ENCODE measurements at regions not wholly inside any gene's neighbourhood (a gene's known extent, or its start where the extent isn't known, plus 50 kb on each side); places are given as distances from the start of the nearest gene placed in this dataset.

GRCh38 chr6:97658090-97658489 is 375.1 kb upstream of the MMS22L start:
- no peak overlapping the region for H3K4me3 Mint-ChIP-seq
- H3K27ac Mint-ChIP-seq = no peak overlapping the region
- no peaks in the 10 kb centered on the region for H3K9me3 Mint-ChIP-seq
- H3K27me3 Mint-ChIP-seq (ENCODE audit: low read depth) = no peaks in the 10 kb centered on the region
- no peaks in the 10 kb centered on the region for H3K36me3 Mint-ChIP-seq (ENCODE audit: low read depth)
- H3K4me1 Mint-ChIP-seq (ENCODE audit: low read depth) = no peaks in the 10 kb centered on the region

GRCh38 chr6:97663252-97663651 is 380.2 kb upstream of the MMS22L start:
- Mint-ChIP-seq H3K9me3 (no peaks in the 10 kb centered on the region), H3K4me3 (no peak overlapping the region), H3K27ac (no peak overlapping the region), H3K27me3 (ENCODE audit: low read depth) (no peaks in the 10 kb centered on the region), H3K4me1 (ENCODE audit: low read depth) (no peaks in the 10 kb centered on the region), H3K36me3 (ENCODE audit: low read depth) (no peaks in the 10 kb centered on the region)

GRCh38 chr6:97665446-97665845 is 382.4 kb upstream of the MMS22L start:
- Mint-ChIP-seq H3K4me3 (no peak overlapping the region), H3K36me3 (ENCODE audit: low read depth) (no peaks in the 10 kb centered on the region), H3K9me3 (no peaks in the 10 kb centered on the region), H3K27ac (no peak overlapping the region), H3K27me3 (ENCODE audit: low read depth) (no peaks in the 10 kb centered on the region), H3K4me1 (ENCODE audit: low read depth) (no peaks in the 10 kb centered on the region)

- no peaks in the 10 kb centered on the region for H3K9me3 Mint-ChIP-seq
- no peaks in the 10 kb centered on the region for H3K36me3 Mint-ChIP-seq (ENCODE audit: low read depth)
- no peak overlapping the region for H3K4me3 Mint-ChIP-seq
- H3K27me3 Mint-ChIP-seq (ENCODE audit: low read depth) = peaks cover 4% of the 10 kb centered on the region
- H3K27ac Mint-ChIP-seq = no peak overlapping the region
- no peaks in the 10 kb centered on the region for H3K4me1 Mint-ChIP-seq (ENCODE audit: low read depth)
Measured at GRCh38 chr6:97666889-97667288, 383.9 kb upstream of the MMS22L start.

- Mint-ChIP-seq H3K9me3 (no peaks in the 10 kb centered on the region), H3K36me3 (ENCODE audit: low read depth) (no peaks in the 10 kb centered on the region), H3K4me1 (ENCODE audit: low read depth) (no peaks in the 10 kb centered on the region), H3K27me3 (ENCODE audit: low read depth) (peaks cover 4% of the 10 kb centered on the region), H3K27ac (no peak overlapping the region), H3K4me3 (no peak overlapping the region)
Measured at GRCh38 chr6:97668716-97669115, 385.7 kb upstream of the MMS22L start.

- Mint-ChIP-seq H3K4me3 (no peak overlapping the region), H3K36me3 (ENCODE audit: low read depth) (no peaks in the 10 kb centered on the region), H3K27ac (no peak overlapping the region), H3K9me3 (no peaks in the 10 kb centered on the region), H3K4me1 (ENCODE audit: low read depth) (no peaks in the 10 kb centered on the region), H3K27me3 (ENCODE audit: low read depth) (peaks cover 4% of the 10 kb centered on the region)
Measured at GRCh38 chr6:97669191-97670031, 386.4 kb upstream of the MMS22L start.

GRCh38 chr6:97674802-97675201 is 391.8 kb upstream of the MMS22L start:
- no peaks in the 10 kb centered on the region for H3K4me1 Mint-ChIP-seq (ENCODE audit: low read depth)
- H3K4me3 Mint-ChIP-seq = no peak overlapping the region
- H3K9me3 Mint-ChIP-seq = no peaks in the 10 kb centered on the region
- peaks cover 4% of the 10 kb centered on the region for H3K27me3 Mint-ChIP-seq (ENCODE audit: low read depth)
- H3K36me3 Mint-ChIP-seq (ENCODE audit: low read depth) = no peaks in the 10 kb centered on the region
- H3K27ac Mint-ChIP-seq = no peak overlapping the region

GRCh38 chr6:97677626-97678025 is 394.6 kb upstream of the MMS22L start:
- Mint-ChIP-seq H3K9me3 (no peaks in the 10 kb centered on the region), H3K4me1 (ENCODE audit: low read depth) (no peaks in the 10 kb centered on the region), H3K27me3 (ENCODE audit: low read depth) (no peaks in the 10 kb centered on the region), H3K27ac (no peak overlapping the region), H3K36me3 (ENCODE audit: low read depth) (no peaks in the 10 kb centered on the region), H3K4me3 (no peak overlapping the region)

- no peaks in the 10 kb centered on the region for H3K27me3 Mint-ChIP-seq (ENCODE audit: low read depth)
- no peaks in the 10 kb centered on the region for H3K9me3 Mint-ChIP-seq
- H3K36me3 Mint-ChIP-seq (ENCODE audit: low read depth) = no peaks in the 10 kb centered on the region
- no peaks in the 10 kb centered on the region for H3K4me1 Mint-ChIP-seq (ENCODE audit: low read depth)
- no peak overlapping the region for H3K4me3 Mint-ChIP-seq
- no peak overlapping the region for H3K27ac Mint-ChIP-seq
Measured at GRCh38 chr6:97687916-97688315, 404.9 kb upstream of the MMS22L start.

- no peak overlapping the region for H3K27ac Mint-ChIP-seq
- H3K36me3 Mint-ChIP-seq (ENCODE audit: low read depth) = no peaks in the 10 kb centered on the region
- no peaks in the 10 kb centered on the region for H3K9me3 Mint-ChIP-seq
Measured at GRCh38 chr6:97689078-97689754, 406.2 kb upstream of the MMS22L start.

GRCh38 chr6:97697456-97697855 is 414.4 kb upstream of the MMS22L start:
- no peak overlapping the region for H3K27ac Mint-ChIP-seq
- no peaks in the 10 kb centered on the region for H3K4me1 Mint-ChIP-seq (ENCODE audit: low read depth)
- no peak overlapping the region for H3K4me3 Mint-ChIP-seq
- H3K27me3 Mint-ChIP-seq (ENCODE audit: low read depth) = no peaks in the 10 kb centered on the region
- H3K36me3 Mint-ChIP-seq (ENCODE audit: low read depth) = no peaks in the 10 kb centered on the region
- H3K9me3 Mint-ChIP-seq = no peaks in the 10 kb centered on the region

More at GRCh38 chr6:97689078-97689754, 406.2 kb upstream of the MMS22L start:
- no peaks in the 10 kb centered on the region for H3K4me1 Mint-ChIP-seq (ENCODE audit: low read depth)
- no peak overlapping the region for H3K4me3 Mint-ChIP-seq
- no peaks in the 10 kb centered on the region for H3K27me3 Mint-ChIP-seq (ENCODE audit: low read depth)

- Mint-ChIP-seq H3K4me3 (no peak overlapping the region), H3K27ac (no peak overlapping the region), H3K9me3 (no peaks in the 10 kb centered on the region), H3K36me3 (ENCODE audit: low read depth) (no peaks in the 10 kb centered on the region), H3K4me1 (ENCODE audit: low read depth) (no peaks in the 10 kb centered on the region), H3K27me3 (ENCODE audit: low read depth) (no peaks in the 10 kb centered on the region)
Measured at GRCh38 chr6:97701801-97702200, 418.8 kb upstream of the MMS22L start.

- Mint-ChIP-seq H3K9me3 (no peaks in the 10 kb centered on the region), H3K36me3 (ENCODE audit: low read depth) (no peaks in the 10 kb centered on the region), H3K27ac (no peak overlapping the region), H3K4me1 (ENCODE audit: low read depth) (no peaks in the 10 kb centered on the region), H3K27me3 (ENCODE audit: low read depth) (no peaks in the 10 kb centered on the region), H3K4me3 (no peak overlapping the region)
Measured at GRCh38 chr6:97702248-97702647, 419.2 kb upstream of the MMS22L start.

- Mint-ChIP-seq H3K4me3 (no peak overlapping the region), H3K27me3 (ENCODE audit: low read depth) (no peaks in the 10 kb centered on the region), H3K4me1 (ENCODE audit: low read depth) (no peaks in the 10 kb centered on the region), H3K9me3 (no peaks in the 10 kb centered on the region), H3K27ac (no peak overlapping the region), H3K36me3 (ENCODE audit: low read depth) (no peaks in the 10 kb centered on the region)
Measured at GRCh38 chr6:97703661-97704060, 420.6 kb upstream of the MMS22L start.

GRCh38 chr6:97705568-97705967 is 422.6 kb upstream of the MMS22L start:
- no peaks in the 10 kb centered on the region for H3K27me3 Mint-ChIP-seq (ENCODE audit: low read depth)
- H3K27ac Mint-ChIP-seq = no peak overlapping the region
- H3K4me3 Mint-ChIP-seq = no peak overlapping the region
- no peaks in the 10 kb centered on the region for H3K9me3 Mint-ChIP-seq
- H3K36me3 Mint-ChIP-seq (ENCODE audit: low read depth) = no peaks in the 10 kb centered on the region
- no peaks in the 10 kb centered on the region for H3K4me1 Mint-ChIP-seq (ENCODE audit: low read depth)

Measured in T-helper 1 cell treated with Interleukin-12 subunit alpha and Interleukin-12 subunit beta and Interleukin-4 antibody, amounts not matched to agents 30 μg/mL and 1 μg/mL, for 36 hours (primary cell).